PC-3 (cell line): ENCODE measurements at regions not wholly inside any gene's neighbourhood (a gene's known extent, or its start where the extent isn't known, plus 50 kb on each side); places are given as distances from the start of the nearest gene placed in this dataset.

Experiments used
- ATAC-seq: fragments of 200-7000 bp; cut with Tn5 transposase; 2 replicates; pipeline ENCODE4 v1.9.1; 2020; ENCODE audit warnings: mild to moderate bottlenecking, moderate library complexity
- BruUV-seq: library from RNA; stranded (reverse); fragments of 400-500 nt; replicated peaks from 2 replicates; lab custom pipeline; 2021; lab: Mats Ljungman, UMichigan
- CTCF ChIA-PET: fragments of 300-600 bp; sonication (Branson Sonifier 250); formaldehyde crosslinking; loops from one replicate; lab custom pipeline; 2022; ENCODE audit warnings: antibody characterized with exemption; lab: Charles Lee
- POLR2A ChIA-PET: fragments of 300-600 bp; sonication (Branson Sonifier 250); formaldehyde crosslinking; loops from one replicate; lab custom pipeline; 2022; ENCODE audit warnings: antibody characterized with exemption; ENCODE audit not compliant: unreplicated experiment; lab: Charles Lee
- DNase-seq: peaks from one replicate; pipeline ENCODE4 v3.0.0-alpha.2; 2015
- H2AFZ ChIP-seq: fragments of 300-600 bp; sonication (generic); 2 replicates; pipeline ENCODE4 v1.6.0; 2016; ENCODE audit warnings: antibody characterized with exemption, low read length
- H3F3A ChIP-seq: fragments of 300-600 bp; sonication (generic); one replicate; pipeline ENCODE4 v1.6.0; 2017; ENCODE audit warnings: antibody characterized with exemption, low read length, control low read depth, mild to moderate bottlenecking; ENCODE audit not compliant: unreplicated experiment
- H3K27ac ChIP-seq: fragments of 300-600 bp; sonication (generic); 2 replicates; pipeline ENCODE4 v1.5.1; 2016; ENCODE audit warnings: mild to moderate bottlenecking, low read length
- H3K27me3 ChIP-seq: fragments of 300-600 bp; sonication (generic); 2 replicates; pipeline ENCODE4 v1.6.1; 2016; ENCODE audit warnings: low read length, mixed read lengths
- H3K36me3 ChIP-seq: fragments of 300-600 bp; sonication (generic); 2 replicates; pipeline ENCODE4 v1.6.1; 2016; ENCODE audit warnings: low read depth, mixed run types, low read length, mixed read lengths
- H3K4me1 ChIP-seq: fragments of 300-600 bp; sonication (generic); 2 replicates; pipeline ENCODE4 v1.5.1; 2016; ENCODE audit warnings: low read length; ENCODE audit not compliant: insufficient read depth
- H3K4me2 ChIP-seq: fragments of 300-600 bp; sonication (generic); 2 replicates; pipeline ENCODE4 v1.6.0; 2016; ENCODE audit warnings: low read length
- H3K4me3 ChIP-seq: fragments of 300-600 bp; sonication (generic); 2 replicates; pipeline ENCODE4 v1.5.1; 2016; ENCODE audit warnings: mild to moderate bottlenecking, low read length, mixed read lengths
- H3K79me2 ChIP-seq: fragments of 300-600 bp; sonication (generic); 2 replicates; pipeline ENCODE4 v1.6.1; 2017; ENCODE audit warnings: low read length, mixed read lengths
- H3K9ac ChIP-seq: fragments of 300-600 bp; sonication (generic); 2 replicates; pipeline ENCODE4 v1.6.0; 2016; ENCODE audit warnings: mild to moderate bottlenecking, low read length
- H3K9me2 ChIP-seq: fragments of 300-600 bp; sonication (generic); replicated peaks from 2 replicates; pipeline ENCODE4 v1.6.1; 2016; ENCODE audit warnings: mixed run types, low read length, mixed read lengths
- H3K9me3 ChIP-seq: fragments of 300-600 bp; sonication (generic); 2 replicates; pipeline ENCODE4 v1.6.1; 2016; ENCODE audit warnings: low read length, mixed read lengths
- H4K20me1 ChIP-seq: fragments of 300-600 bp; sonication (generic); 2 replicates; pipeline ENCODE4 v1.6.1; 2016; ENCODE audit warnings: low read length, mixed read lengths
- EZH2 ChIP-seq: fragments of 300-600 bp; sonication (generic); IDR thresholded peaks from one replicate; pipeline ENCODE4 v1.6.1; 2017; ENCODE audit warnings: antibody characterized with exemption, mild to moderate bottlenecking, low read length; ENCODE audit not compliant: unreplicated experiment
- EZH2phosphoT487 ChIP-seq: fragments of 300-600 bp; sonication (generic); IDR thresholded peaks from 2 replicates; pipeline ENCODE4 v1.6.1; 2018; ENCODE audit warnings: mild to moderate bottlenecking, antibody characterized with exemption, low read length, borderline replicate concordance
- intact Hi-C: fragments of 100-400 bp; cut with micrococcal nuclease; formaldehyde crosslinking; loops from 2 replicates; pipeline ENCODE4 v1.9.0; 2023
- TF ChIP-seq, protein P1 (sequence below): fragments of 300-600 bp; sonication (generic); conservative IDR thresholded peaks from 2 replicates; pipeline ENCODE4 v1.5.1; 2017; ENCODE audit warnings: antibody characterized with exemption, low read depth, mild to moderate bottlenecking, low read length

GRCh38 chr14:98154254-98154653 is 1117.7 kb downstream of the BCL11B start:
- POLR2A ChIA-PET = no interaction called here
- no peaks in the 10 kb centered on the region for H3K79me2 ChIP-seq
- H3K4me3 ChIP-seq = no peak overlapping the region
- H3K27me3 ChIP-seq = peaks cover 20% of the 10 kb centered on the region
- H3K27ac ChIP-seq = no peak overlapping the region
- H2AFZ ChIP-seq = no peak overlapping the region
- CTCF ChIA-PET = no interaction called here
- no TSS peak for BruUV-seq
- intact Hi-C loops = no loop called here
- H3F3A ChIP-seq = no peaks in the 10 kb centered on the region
- no peaks in the 10 kb centered on the region for H3K36me3 ChIP-seq
- TF ChIP-seq EZH2phosphoT487 (no peak), EZH2 (no peak)
- TF ChIP-seq, protein P1, sequence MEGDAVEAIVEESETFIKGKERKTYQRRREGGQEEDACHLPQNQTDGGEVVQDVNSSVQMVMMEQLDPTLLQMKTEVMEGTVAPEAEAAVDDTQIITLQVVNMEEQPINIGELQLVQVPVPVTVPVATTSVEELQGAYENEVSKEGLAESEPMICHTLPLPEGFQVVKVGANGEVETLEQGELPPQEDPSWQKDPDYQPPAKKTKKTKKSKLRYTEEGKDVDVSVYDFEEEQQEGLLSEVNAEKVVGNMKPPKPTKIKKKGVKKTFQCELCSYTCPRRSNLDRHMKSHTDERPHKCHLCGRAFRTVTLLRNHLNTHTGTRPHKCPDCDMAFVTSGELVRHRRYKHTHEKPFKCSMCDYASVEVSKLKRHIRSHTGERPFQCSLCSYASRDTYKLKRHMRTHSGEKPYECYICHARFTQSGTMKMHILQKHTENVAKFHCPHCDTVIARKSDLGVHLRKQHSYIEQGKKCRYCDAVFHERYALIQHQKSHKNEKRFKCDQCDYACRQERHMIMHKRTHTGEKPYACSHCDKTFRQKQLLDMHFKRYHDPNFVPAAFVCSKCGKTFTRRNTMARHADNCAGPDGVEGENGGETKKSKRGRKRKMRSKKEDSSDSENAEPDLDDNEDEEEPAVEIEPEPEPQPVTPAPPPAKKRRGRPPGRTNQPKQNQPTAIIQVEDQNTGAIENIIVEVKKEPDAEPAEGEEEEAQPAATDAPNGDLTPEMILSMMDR = no peak
- ATAC-seq (no peak), DNase-seq (no peak)
- H3K4me1 ChIP-seq = no peaks in the 10 kb centered on the region
- H3K9me2 ChIP-seq = no peaks in the 10 kb centered on the region
- no peaks in the 10 kb centered on the region for H3K9me3 ChIP-seq
- H4K20me1 ChIP-seq = no peaks in the 10 kb centered on the region
- H3K4me2 ChIP-seq = no peak overlapping the region
- no peak overlapping the region for H3K9ac ChIP-seq

DNA sequence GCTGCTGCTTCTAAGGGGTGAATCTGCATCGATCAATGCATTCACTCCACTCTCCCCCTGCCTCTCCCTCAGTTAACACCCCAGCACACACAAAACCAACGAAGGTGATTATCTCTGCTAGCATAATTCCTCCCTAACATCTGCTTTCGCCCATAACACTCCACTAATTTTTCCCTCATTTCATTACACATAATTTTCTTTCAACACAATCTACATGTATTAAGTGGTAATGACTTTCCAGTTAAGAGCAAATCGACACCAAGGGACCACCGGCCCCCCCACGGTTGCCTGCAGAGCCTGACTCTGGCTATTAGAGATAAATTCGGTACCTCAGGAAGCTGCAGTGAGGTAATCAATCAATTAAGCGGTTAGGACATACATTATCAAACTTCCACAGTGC is 1115.6 kb downstream of the BCL11B start:
- Histone ChIP-seq H3K9me3 (no peaks in the 10 kb centered on the region), H3K9ac (no peak overlapping the region), H3F3A (no peaks in the 10 kb centered on the region), H4K20me1 (no peaks in the 10 kb centered on the region), H2AFZ (no peak overlapping the region), H3K4me3 (no peak overlapping the region), H3K36me3 (no peaks in the 10 kb centered on the region), H3K4me1 (no peaks in the 10 kb centered on the region), H3K4me2 (no peak overlapping the region), H3K27ac (no peak overlapping the region), H3K79me2 (no peaks in the 10 kb centered on the region), H3K27me3 (peaks cover 40% of the 10 kb centered on the region), H3K9me2 (no peaks in the 10 kb centered on the region)
- POLR2A ChIA-PET = no interaction called here
- CTCF ChIA-PET = no interaction called here
- no peak for ATAC-seq
- intact Hi-C loops = no loop called here
- DNase-seq = no peak
- TF ChIP-seq, protein P1 = no peak
- TF ChIP-seq EZH2 (no peak), EZH2phosphoT487 (no peak)
- no TSS peak for BruUV-seq

DNA sequence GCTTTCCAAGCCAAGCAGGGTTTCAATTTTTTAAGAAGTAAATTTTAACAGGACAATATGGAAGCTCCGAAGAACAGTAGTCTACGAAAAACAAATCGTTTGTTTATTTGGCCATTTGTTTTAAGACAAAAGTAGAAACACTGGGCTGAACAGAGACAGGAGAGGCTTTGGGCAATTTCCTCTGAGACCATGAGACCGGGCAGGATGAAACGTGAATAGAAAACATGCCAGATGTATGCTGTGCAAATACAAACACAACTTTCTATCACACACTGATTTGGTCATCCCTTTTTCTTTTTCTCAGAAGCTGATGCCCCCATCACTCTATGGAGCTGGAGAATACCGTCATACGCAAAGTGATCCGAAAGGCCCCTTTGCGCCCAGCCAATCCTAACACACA is 1111.1 kb downstream of the BCL11B start:
- H3F3A ChIP-seq = no peaks in the 10 kb centered on the region
- ChIA-PET POLR2A (no interaction called here), CTCF (no interaction called here)
- no peaks in the 10 kb centered on the region for H3K9me3 ChIP-seq
- no TSS peak for BruUV-seq
- ATAC-seq = no peak
- TF ChIP-seq, protein P1 = no peak
- TF ChIP-seq EZH2 (no peak), EZH2phosphoT487 (no peak)
- H3K36me3 ChIP-seq = no peaks in the 10 kb centered on the region
- no peaks in the 10 kb centered on the region for H3K79me2 ChIP-seq
- peaks cover 73% of the 10 kb centered on the region for H3K27me3 ChIP-seq
- no peaks in the 10 kb centered on the region for H4K20me1 ChIP-seq
- intact Hi-C loops = no loop called here
- no peak overlapping the region for H3K4me3 ChIP-seq
- no peak overlapping the region for H2AFZ ChIP-seq
- no peak for DNase-seq
- H3K4me2 ChIP-seq = no peak overlapping the region
- no peaks in the 10 kb centered on the region for H3K9me2 ChIP-seq
- no peak overlapping the region for H3K9ac ChIP-seq
- no peaks in the 10 kb centered on the region for H3K4me1 ChIP-seq
- no peak overlapping the region for H3K27ac ChIP-seq
